Head of caudate nucleus (tissue), 42 donors: ENCODE measurements at regions not wholly inside any gene's neighbourhood (a gene's known extent, or its start where the extent isn't known, plus 50 kb on each side); places are given as distances from the start of the nearest gene placed in this dataset.
"Not testable (repeated sequence)": the region's sequence is repeated elsewhere in the genome, so short reads cannot be mapped to it uniquely, and the experiment has no call there.

Source experiments
- DNase-seq, 42 donors: peaks; one replicate each; pipeline versions ENCODE4 v3.0.0 to v3.0.0-alpha.2; 2020 to 2021; ENCODE audit warnings: mixed read lengths in 7 of 42
- intact Hi-C: fragments of 100-400 bp; cut with DNase I; formaldehyde crosslinking; loops from one replicate; pipeline ENCODE4 v1.15.0; 2022

- DNase-seq: no peak
- intact Hi-C loops: no loop called here
These were observed 519.1 kb downstream of the RNF144A start for GRCh38 chr2:7436096-7436906.

GRCh38 chr2:7437141-7437540 lies 519.9 kb downstream of the RNF144A start:
- intact Hi-C loops: no loop called here
- no peak for DNase-seq

- DNase-seq: no peak
- intact Hi-C loops: no loop called here
These were observed 520.8 kb downstream of the RNF144A start for GRCh38 chr2:7437716-7438632.

GRCh38 chr2:7438855-7439254 lies 521.6 kb downstream of the RNF144A start:
- intact Hi-C loops: no loop called here
- no peak for DNase-seq

GRCh38 chr2:7440977-7441376 lies 523.8 kb downstream of the RNF144A start:
- intact Hi-C loops: no loop called here
- DNase-seq: no peak

- intact Hi-C loops, DNase-seq: not testable (repeated sequence)
These were observed 524.6 kb downstream of the RNF144A start for GRCh38 chr2:7441841-7442240.

GRCh38 chr2:7444626-7445025 lies 527.4 kb downstream of the RNF144A start:
- no peak for DNase-seq
- intact Hi-C loops: no loop called here

- DNase-seq: no peak
- intact Hi-C loops: no loop called here
These were observed 531.5 kb downstream of the RNF144A start for GRCh38 chr2:7448578-7449264.

- no peak for DNase-seq
- intact Hi-C loops: no loop called here
These were observed 532.1 kb downstream of the RNF144A start for GRCh38 chr2:7449298-7449697.

- intact Hi-C loops: no loop called here
- no peak for DNase-seq
These were observed 533.1 kb downstream of the RNF144A start for GRCh38 chr2:7450188-7450832.

GRCh38 chr2:7450833-7451190 lies 533.6 kb downstream of the RNF144A start:
- DNase-seq: no peak
- intact Hi-C loops: no loop called here

- DNase-seq: no peak
- intact Hi-C loops: no loop called here
These were observed 535.1 kb downstream of the RNF144A start for GRCh38 chr2:7452110-7452876.

- intact Hi-C loops: no loop called here
- no peak for DNase-seq
These were observed 537.4 kb downstream of the RNF144A start for GRCh38 chr2:7454592-7454991.

- DNase-seq: no peak
These were observed 539.5 kb downstream of the RNF144A start for GRCh38 chr2:7456762-7457161.

GRCh38 chr2:7458066-7458465 lies 540.9 kb downstream of the RNF144A start:
- intact Hi-C loops: no loop called here
- DNase-seq: no peak

More at GRCh38 chr2:7456762-7457161, 539.5 kb downstream of the RNF144A start:
- intact Hi-C loops: no loop called here

- DNase-seq: no peak
- intact Hi-C loops: no loop called here
These were observed 550.7 kb downstream of the RNF144A start for GRCh38 chr2:7467782-7468447.

GRCh38 chr2:7468448-7468828 lies 551.2 kb downstream of the RNF144A start:
- DNase-seq: no peak
- intact Hi-C loops: no loop called here

GRCh38 chr2:7468955-7469354 lies 551.7 kb downstream of the RNF144A start:
- intact Hi-C loops: no loop called here
- no peak for DNase-seq
